HepG2 (cell line): ENCODE measurements at regions not wholly inside any gene's neighbourhood (a gene's known extent, or its start where the extent isn't known, plus 50 kb on each side); places are given as distances from the start of the nearest gene placed in this dataset.

Source experiments
- ATF1 ChIP-seq: IDR thresholded peaks from 2 replicates; pipeline ENCODE4 v1.6.1; 2016; ENCODE audit warnings: mild to moderate bottlenecking, control low read depth
- EZH2 ChIP-seq: conservative IDR thresholded peaks from 2 replicates; pipeline ENCODE4 v1.6.1; 2012; ENCODE audit warnings: mild to moderate bottlenecking, low read depth, low read length, moderate library complexity
- GFI1 ChIP-seq: sonication (generic); formaldehyde crosslinking; IDR thresholded peaks from 2 replicates; pipeline ENCODE4 v1.5.0; 2020; ENCODE audit warnings: missing genetic modification reagents, mild to moderate bottlenecking, borderline replicate concordance
- MEIS1 ChIP-seq: sonication (generic); formaldehyde crosslinking; IDR thresholded peaks from 2 replicates; pipeline ENCODE4 v1.9.0; 2021; ENCODE audit warnings: mild to moderate bottlenecking, missing genetic modification reagents, moderate library complexity, borderline replicate concordance
- NFAT5 ChIP-seq: sonication (generic); formaldehyde crosslinking; IDR thresholded peaks from 2 replicates; pipeline ENCODE4 v1.4.0; 2020; ENCODE audit warnings: missing genetic modification reagents
- NFE2 ChIP-seq: sonication (generic); formaldehyde crosslinking; IDR thresholded peaks from 2 replicates; pipeline ENCODE4 v1.4.0; 2020; ENCODE audit warnings: missing genetic modification reagents
- PHF21A ChIP-seq: sonication (generic); formaldehyde crosslinking; IDR thresholded peaks from 2 replicates; pipeline ENCODE4 v1.5.0; 2020; ENCODE audit warnings: mild to moderate bottlenecking, missing genetic modification reagents
- PRDM15 ChIP-seq: sonication (generic); formaldehyde crosslinking; IDR thresholded peaks from 2 replicates; pipeline ENCODE4 v1.4.0; 2020; ENCODE audit warnings: missing genetic modification reagents
- TP53 ChIP-seq: sonication (generic); formaldehyde crosslinking; conservative IDR thresholded peaks from 2 replicates; pipeline ENCODE4 v1.4.0; 2020; ENCODE audit warnings: missing genetic modification reagents
- ZNF569 ChIP-seq: sonication (generic); formaldehyde crosslinking; IDR thresholded peaks from 2 replicates; pipeline ENCODE4 v1.5.0; 2020; ENCODE audit warnings: mild to moderate bottlenecking, missing genetic modification reagents, moderate library complexity, borderline replicate concordance
- TF ChIP-seq, protein P1 (sequence below): sonication (generic); formaldehyde crosslinking; IDR thresholded peaks from 2 replicates; pipeline ENCODE4 v1.4.0; 2020; ENCODE audit warnings: missing genetic modification reagents
- TF ChIP-seq, protein P2 (sequence below): sonication (generic); formaldehyde crosslinking; IDR thresholded peaks from 2 replicates; pipeline ENCODE4 v1.4.0; 2020; ENCODE audit warnings: missing genetic modification reagents
- TF ChIP-seq, protein P3 (sequence below): sonication (generic); formaldehyde crosslinking; IDR thresholded peaks from 2 replicates; pipeline ENCODE4 v1.4.0; 2020; ENCODE audit warnings: missing genetic modification reagents

DNA sequence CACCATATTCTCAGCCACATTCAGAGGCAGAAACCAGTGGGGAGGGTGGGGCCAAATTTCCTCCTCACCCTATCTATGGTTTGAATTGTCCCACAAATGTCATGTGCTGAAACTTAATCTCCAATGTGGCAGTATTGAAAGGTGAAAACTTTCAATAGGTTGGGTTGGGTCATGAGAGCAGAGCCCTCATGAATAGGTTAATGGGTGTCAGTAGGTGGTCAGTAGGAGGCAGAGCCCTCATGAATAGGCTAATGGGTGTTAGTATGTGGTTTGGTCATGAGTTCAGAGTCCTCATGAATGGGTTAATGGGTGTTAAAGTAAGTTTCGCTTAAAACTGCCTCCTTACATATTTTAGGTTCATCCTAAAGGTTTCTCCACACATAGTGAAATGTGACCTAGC is 170.0 kb downstream of the FCRL5 start:
- no peak for TF ChIP-seq NFE2 (CRISPR knock-in tag)
- no peak for TF ChIP-seq NFAT5 (CRISPR knock-in tag)
- TF ChIP-seq EZH2, result no peak
- TF ChIP-seq PHF21A (CRISPR knock-in tag), result no peak
- TF ChIP-seq, protein P1, sequence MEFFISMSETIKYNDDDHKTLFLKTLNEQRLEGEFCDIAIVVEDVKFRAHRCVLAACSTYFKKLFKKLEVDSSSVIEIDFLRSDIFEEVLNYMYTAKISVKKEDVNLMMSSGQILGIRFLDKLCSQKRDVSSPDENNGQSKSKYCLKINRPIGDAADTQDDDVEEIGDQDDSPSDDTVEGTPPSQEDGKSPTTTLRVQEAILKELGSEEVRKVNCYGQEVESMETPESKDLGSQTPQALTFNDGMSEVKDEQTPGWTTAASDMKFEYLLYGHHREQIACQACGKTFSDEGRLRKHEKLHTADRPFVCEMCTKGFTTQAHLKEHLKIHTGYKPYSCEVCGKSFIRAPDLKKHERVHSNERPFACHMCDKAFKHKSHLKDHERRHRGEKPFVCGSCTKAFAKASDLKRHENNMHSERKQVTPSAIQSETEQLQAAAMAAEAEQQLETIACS (CRISPR knock-in tag), result no peak
- TF ChIP-seq, protein P2, sequence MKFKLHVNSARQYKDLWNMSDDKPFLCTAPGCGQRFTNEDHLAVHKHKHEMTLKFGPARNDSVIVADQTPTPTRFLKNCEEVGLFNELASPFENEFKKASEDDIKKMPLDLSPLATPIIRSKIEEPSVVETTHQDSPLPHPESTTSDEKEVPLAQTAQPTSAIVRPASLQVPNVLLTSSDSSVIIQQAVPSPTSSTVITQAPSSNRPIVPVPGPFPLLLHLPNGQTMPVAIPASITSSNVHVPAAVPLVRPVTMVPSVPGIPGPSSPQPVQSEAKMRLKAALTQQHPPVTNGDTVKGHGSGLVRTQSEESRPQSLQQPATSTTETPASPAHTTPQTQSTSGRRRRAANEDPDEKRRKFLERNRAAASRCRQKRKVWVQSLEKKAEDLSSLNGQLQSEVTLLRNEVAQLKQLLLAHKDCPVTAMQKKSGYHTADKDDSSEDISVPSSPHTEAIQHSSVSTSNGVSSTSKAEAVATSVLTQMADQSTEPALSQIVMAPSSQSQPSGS (CRISPR knock-in tag), result no peak
- no peak for TF ChIP-seq TP53 (CRISPR knock-in tag)
- no peak for TF ChIP-seq MEIS1 (CRISPR knock-in tag)
- TF ChIP-seq PRDM15 (CRISPR knock-in tag), result no peak
- no peak for TF ChIP-seq ATF1 (CRISPR knock-in tag)
- TF ChIP-seq GFI1 (CRISPR knock-in tag), result no peak
- TF ChIP-seq, protein P3, sequence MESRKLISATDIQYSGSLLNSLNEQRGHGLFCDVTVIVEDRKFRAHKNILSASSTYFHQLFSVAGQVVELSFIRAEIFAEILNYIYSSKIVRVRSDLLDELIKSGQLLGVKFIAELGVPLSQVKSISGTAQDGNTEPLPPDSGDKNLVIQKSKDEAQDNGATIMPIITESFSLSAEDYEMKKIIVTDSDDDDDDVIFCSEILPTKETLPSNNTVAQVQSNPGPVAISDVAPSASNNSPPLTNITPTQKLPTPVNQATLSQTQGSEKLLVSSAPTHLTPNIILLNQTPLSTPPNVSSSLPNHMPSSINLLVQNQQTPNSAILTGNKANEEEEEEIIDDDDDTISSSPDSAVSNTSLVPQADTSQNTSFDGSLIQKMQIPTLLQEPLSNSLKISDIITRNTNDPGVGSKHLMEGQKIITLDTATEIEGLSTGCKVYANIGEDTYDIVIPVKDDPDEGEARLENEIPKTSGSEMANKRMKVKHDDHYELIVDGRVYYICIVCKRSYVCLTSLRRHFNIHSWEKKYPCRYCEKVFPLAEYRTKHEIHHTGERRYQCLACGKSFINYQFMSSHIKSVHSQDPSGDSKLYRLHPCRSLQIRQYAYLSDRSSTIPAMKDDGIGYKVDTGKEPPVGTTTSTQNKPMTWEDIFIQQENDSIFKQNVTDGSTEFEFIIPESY (CRISPR knock-in tag), result no peak
- TF ChIP-seq ZNF569, result no peak
